ENCODE measurements at regions not wholly inside any gene's neighbourhood (a gene's known extent, or its start where the extent isn't known, plus 50 kb on each side); places are given as distances from the start of the nearest gene placed in this dataset.

DNA sequence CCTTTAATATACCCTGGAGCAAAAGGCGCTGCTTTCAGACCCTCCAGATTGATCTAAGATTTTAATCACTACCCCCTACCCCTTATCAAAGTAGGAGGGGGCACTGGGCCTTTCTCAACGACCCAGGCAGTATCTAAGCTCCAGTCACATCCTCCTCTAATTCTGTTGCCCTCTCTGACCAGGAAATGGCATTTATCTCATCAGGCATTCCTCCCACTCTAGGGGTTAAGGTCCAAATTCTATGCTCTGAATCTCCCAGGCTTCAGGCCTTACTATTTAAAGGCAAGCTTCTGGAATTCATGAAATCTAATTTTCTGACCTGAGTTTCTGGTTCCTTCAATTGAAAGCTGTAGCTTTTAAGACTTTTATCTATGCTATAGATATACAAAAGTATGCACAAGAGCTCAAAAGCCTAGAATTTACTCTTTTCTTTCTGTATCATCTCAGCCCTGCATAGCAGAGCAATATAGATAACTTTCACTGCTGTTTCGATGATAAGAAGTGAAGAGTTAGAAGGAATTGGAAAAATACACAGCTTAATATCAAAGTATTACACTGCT lies 622.9 kb downstream of the RPS29 start:
- H3K4me2 ChIP-seq, result no peak overlapping the region
- H3K27me3 Mint-ChIP-seq (ENCODE audit: insufficient read depth, low read depth), result peaks cover 2% of the 10 kb centered on the region
- no peaks in the 10 kb centered on the region for H4K20me1 ChIP-seq (ENCODE audit: low read depth)

DNA sequence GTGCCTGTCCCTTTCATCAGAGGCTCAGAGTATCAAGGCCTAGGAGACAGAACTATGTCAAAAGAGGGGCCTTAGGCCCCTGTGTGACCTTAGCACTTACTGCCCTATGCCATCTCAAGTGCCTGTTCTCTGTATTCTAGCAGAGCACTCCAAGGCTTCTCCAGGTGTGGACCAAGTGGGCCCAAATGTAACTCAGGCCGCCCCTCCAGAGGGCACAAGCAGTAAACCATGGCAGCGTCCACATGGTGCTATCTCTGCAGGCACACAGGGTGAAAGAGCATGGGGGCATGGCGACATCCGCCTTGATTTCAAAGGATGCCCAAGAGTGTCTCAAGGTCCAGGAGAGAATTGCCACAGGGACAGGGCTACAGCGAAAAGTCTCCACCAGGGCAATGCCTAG lies 628.7 kb downstream of the RPS29 start:
- H3K4me1 ChIP-seq, result no peaks in the 10 kb centered on the region
- no peaks in the 10 kb centered on the region for H4K20me1 ChIP-seq (ENCODE audit: low read depth)
- no peak overlapping the region for H3K4me3 ChIP-seq
- Mint-ChIP-seq H3K36me3 (no peaks in the 10 kb centered on the region), H3K27me3 (ENCODE audit: insufficient read depth, low read depth) (no peaks in the 10 kb centered on the region), H3K9me3 (no peaks in the 10 kb centered on the region), H3K4me1 (no peaks in the 10 kb centered on the region), H3K27ac (no peak overlapping the region), H3K4me3 (no peak overlapping the region)
- H3F3A ChIP-seq (ENCODE audit: low read depth), result no peaks in the 10 kb centered on the region
- no peak overlapping the region for H3K4me2 ChIP-seq
- DNase-seq (ENCODE audit: low spot score), result no peak
- no peaks in the 10 kb centered on the region for H3K9me3 ChIP-seq (ENCODE audit: low read depth)
- no peak overlapping the region for H2AFZ ChIP-seq (replicated peaks)
- H3K27me3 ChIP-seq, result no peaks in the 10 kb centered on the region
- no peak overlapping the region for H3K9ac ChIP-seq
- H3K79me2 ChIP-seq (ENCODE audit: low read depth), result no peaks in the 10 kb centered on the region
- H3K36me3 ChIP-seq, result no peaks in the 10 kb centered on the region
- TF ChIP-seq EZH2 (IDR thresholded peaks at IDR 0.05) (no peak), EZH2phosphoT487 (IDR thresholded peaks at IDR 0.05) (no peak)
- TF ChIP-seq, protein P1, sequence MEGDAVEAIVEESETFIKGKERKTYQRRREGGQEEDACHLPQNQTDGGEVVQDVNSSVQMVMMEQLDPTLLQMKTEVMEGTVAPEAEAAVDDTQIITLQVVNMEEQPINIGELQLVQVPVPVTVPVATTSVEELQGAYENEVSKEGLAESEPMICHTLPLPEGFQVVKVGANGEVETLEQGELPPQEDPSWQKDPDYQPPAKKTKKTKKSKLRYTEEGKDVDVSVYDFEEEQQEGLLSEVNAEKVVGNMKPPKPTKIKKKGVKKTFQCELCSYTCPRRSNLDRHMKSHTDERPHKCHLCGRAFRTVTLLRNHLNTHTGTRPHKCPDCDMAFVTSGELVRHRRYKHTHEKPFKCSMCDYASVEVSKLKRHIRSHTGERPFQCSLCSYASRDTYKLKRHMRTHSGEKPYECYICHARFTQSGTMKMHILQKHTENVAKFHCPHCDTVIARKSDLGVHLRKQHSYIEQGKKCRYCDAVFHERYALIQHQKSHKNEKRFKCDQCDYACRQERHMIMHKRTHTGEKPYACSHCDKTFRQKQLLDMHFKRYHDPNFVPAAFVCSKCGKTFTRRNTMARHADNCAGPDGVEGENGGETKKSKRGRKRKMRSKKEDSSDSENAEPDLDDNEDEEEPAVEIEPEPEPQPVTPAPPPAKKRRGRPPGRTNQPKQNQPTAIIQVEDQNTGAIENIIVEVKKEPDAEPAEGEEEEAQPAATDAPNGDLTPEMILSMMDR (IDR thresholded peaks at IDR 0.05), result no peak
- H3K27ac ChIP-seq, result no peak overlapping the region

More for the DNA sequence above, 622.9 kb downstream of the RPS29 start:
- no peaks in the 10 kb centered on the region for H3K27me3 ChIP-seq
- no peaks in the 10 kb centered on the region for H3K36me3 ChIP-seq
- H3K9ac ChIP-seq, result no peak overlapping the region
- no peak for DNase-seq (ENCODE audit: low spot score)
- no peaks in the 10 kb centered on the region for H3K4me1 Mint-ChIP-seq
- H3K4me1 ChIP-seq, result no peaks in the 10 kb centered on the region
- H3K36me3 Mint-ChIP-seq, result no peaks in the 10 kb centered on the region
- H3K9me3 Mint-ChIP-seq, result no peaks in the 10 kb centered on the region
- no peak overlapping the region for H3K27ac Mint-ChIP-seq
- no peak for TF ChIP-seq EZH2phosphoT487 (IDR thresholded peaks at IDR 0.05)
- TF ChIP-seq, protein P1 (IDR thresholded peaks at IDR 0.05), result no peak
- no peak for TF ChIP-seq EZH2 (IDR thresholded peaks at IDR 0.05)
- no peaks in the 10 kb centered on the region for H3K79me2 ChIP-seq (ENCODE audit: low read depth)
- H3K4me3 Mint-ChIP-seq, result no peak overlapping the region
- no peaks in the 10 kb centered on the region for H3F3A ChIP-seq (ENCODE audit: low read depth)
- H3K4me3 ChIP-seq, result no peak overlapping the region
- no peaks in the 10 kb centered on the region for H3K9me3 ChIP-seq (ENCODE audit: low read depth)
- H2AFZ ChIP-seq (replicated peaks), result no peak overlapping the region
- no peak overlapping the region for H3K27ac ChIP-seq

DNA sequence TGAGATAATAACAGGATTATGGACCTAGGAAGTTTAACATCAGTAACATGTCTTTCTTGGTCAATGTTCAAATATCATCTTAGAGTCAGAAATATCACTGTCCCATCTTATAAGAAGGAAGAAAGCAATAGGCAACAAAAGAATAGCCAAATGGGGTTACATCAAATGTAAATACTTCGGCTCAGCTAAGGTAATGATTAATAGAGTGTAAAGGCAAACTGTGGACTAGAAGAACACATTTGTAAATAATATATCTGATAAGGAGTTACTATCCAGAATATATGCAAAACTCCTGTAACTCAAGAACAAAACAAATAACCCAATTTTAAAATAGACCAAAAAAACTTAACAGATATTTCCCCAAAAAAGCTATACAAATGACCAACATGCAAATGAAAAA lies 630.3 kb downstream of the RPS29 start:
- H3K27me3 ChIP-seq, result no peaks in the 10 kb centered on the region
- no peak overlapping the region for H3K9ac ChIP-seq
- Mint-ChIP-seq H3K36me3 (no peaks in the 10 kb centered on the region), H3K4me1 (no peaks in the 10 kb centered on the region), H3K4me3 (no peak overlapping the region), H3K9me3 (no peaks in the 10 kb centered on the region), H3K27me3 (ENCODE audit: insufficient read depth, low read depth) (no peaks in the 10 kb centered on the region), H3K27ac (no peak overlapping the region)
- no peak for DNase-seq (ENCODE audit: low spot score)
- H3F3A ChIP-seq (ENCODE audit: low read depth), result no peaks in the 10 kb centered on the region
- no peaks in the 10 kb centered on the region for H3K79me2 ChIP-seq (ENCODE audit: low read depth)
- no peak overlapping the region for H2AFZ ChIP-seq (replicated peaks)
- no peak overlapping the region for H3K27ac ChIP-seq
- H4K20me1 ChIP-seq (ENCODE audit: low read depth), result no peaks in the 10 kb centered on the region
- no peak overlapping the region for H3K4me2 ChIP-seq
- H3K36me3 ChIP-seq, result no peaks in the 10 kb centered on the region
- no peak overlapping the region for H3K4me3 ChIP-seq
- TF ChIP-seq, protein P1 (IDR thresholded peaks at IDR 0.05), result no peak
- TF ChIP-seq EZH2phosphoT487 (IDR thresholded peaks at IDR 0.05) (no peak), EZH2 (IDR thresholded peaks at IDR 0.05) (no peak)
- H3K4me1 ChIP-seq, result no peaks in the 10 kb centered on the region
- no peaks in the 10 kb centered on the region for H3K9me3 ChIP-seq (ENCODE audit: low read depth)

Measured in neural progenitor cell (in vitro differentiated cells).